DMS53 (cell line): ENCODE measurements at regions not wholly inside any gene's neighbourhood (a gene's known extent, or its start where the extent isn't known, plus 50 kb on each side); places are given as distances from the start of the nearest gene placed in this dataset.
"Not testable (repeated sequence)": the region's sequence is repeated elsewhere in the genome, so short reads cannot be mapped to it uniquely, and the experiment has no call there.

ENCODE experiments used
- DNase-seq: peaks from one replicate; lab custom pipeline; 2025; lab: John Stamatoyannopoulos, UW

- no peak for DNase-seq
These were observed 637.8 kb downstream of the RFPL4B start for GRCh38 chr6:112984899-112985298.

- no peak for DNase-seq
These were observed 639.2 kb downstream of the RFPL4B start for GRCh38 chr6:112986321-112986720.

GRCh38 chr6:112988748-112989147, 641.6 kb downstream of the RFPL4B start:
- no peak for DNase-seq

GRCh38 chr6:112990971-112991370, 643.8 kb downstream of the RFPL4B start:
- no peak for DNase-seq

- no peak for DNase-seq
These were observed 644.8 kb downstream of the RFPL4B start for GRCh38 chr6:112991912-112992311.

- no peak for DNase-seq
These were observed 650.4 kb downstream of the RFPL4B start for GRCh38 chr6:112997421-112998085.

- no peak for DNase-seq
These were observed 656.9 kb downstream of the RFPL4B start for GRCh38 chr6:113004054-113004453.

- no peak for DNase-seq
These were observed 657.5 kb downstream of the RFPL4B start for GRCh38 chr6:113004470-113005270.

GRCh38 chr6:113006494-113006893, 659.4 kb downstream of the RFPL4B start:
- DNase-seq = no peak

- no peak for DNase-seq
These were observed 662.6 kb downstream of the RFPL4B start for GRCh38 chr6:113009682-113010081.

- DNase-seq = no peak
These were observed 663.3 kb downstream of the RFPL4B start for GRCh38 chr6:113010196-113010989.

GRCh38 chr6:113011389-113011788, 664.3 kb downstream of the RFPL4B start:
- DNase-seq = no peak

GRCh38 chr6:113011801-113012200, 664.7 kb downstream of the RFPL4B start:
- DNase-seq = no peak

- DNase-seq = no peak
These were observed 668.1 kb downstream of the RFPL4B start for GRCh38 chr6:113015249-113015648.

GRCh38 chr6:113017353-113017752, 670.2 kb downstream of the RFPL4B start:
- no peak for DNase-seq

- DNase-seq = no peak
These were observed 671.4 kb downstream of the RFPL4B start for GRCh38 chr6:113018351-113019151.

- no peak for DNase-seq
These were observed 672.0 kb downstream of the RFPL4B start for GRCh38 chr6:113019176-113019575.

GRCh38 chr6:113027780-113028179, 680.6 kb downstream of the RFPL4B start:
- DNase-seq = no peak

- not testable (repeated sequence) for DNase-seq
These were observed 682.0 kb downstream of the RFPL4B start for GRCh38 chr6:113029161-113029560.

GRCh38 chr6:113031591-113032238, 684.6 kb downstream of the RFPL4B start:
- DNase-seq = peak; percentile 74

- DNase-seq = no peak
These were observed 691.9 kb downstream of the RFPL4B start for GRCh38 chr6:113039005-113039404.
